SU-DHL-6 (cell line): ENCODE measurements at regions not wholly inside any gene's neighbourhood (a gene's known extent, or its start where the extent isn't known, plus 50 kb on each side); places are given as distances from the start of the nearest gene placed in this dataset.

ENCODE experiments used
- H2AFZ ChIP-seq: fragments of 200-600 bp; sonication (generic); 2 replicates; pipeline ENCODE4 v1.6.1; 2014; ENCODE audit warnings: low read depth, mild to moderate bottlenecking, moderate library complexity, mixed read lengths, antibody characterized with exemption, low read length; ENCODE audit not compliant: severe bottlenecking
- H3F3A ChIP-seq: fragments of 200-600 bp; shearing (Covaris generic); 2 replicates; pipeline ENCODE4 v1.6.0; 2016; ENCODE audit warnings: antibody characterized with exemption, mild to moderate bottlenecking; ENCODE audit not compliant: insufficient read depth
- H3K27ac ChIP-seq: fragments of 200-600 bp; sonication (generic); 2 replicates; pipeline ENCODE4 v1.5.1; 2016; ENCODE audit warnings: low read depth, mild to moderate bottlenecking, low read length, moderate library complexity, mixed read lengths
- H3K27me3 ChIP-seq: fragments of 200-600 bp; sonication (generic), shearing (Covaris generic); 2 replicates; pipeline ENCODE4 v1.6.0; 2014; ENCODE audit warnings: mild to moderate bottlenecking, low read length
- H3K36me3 ChIP-seq: fragments of 200-600 bp; sonication (generic); 2 replicates; pipeline ENCODE4 v1.6.1; 2014; ENCODE audit warnings: mild to moderate bottlenecking, low read length, mixed read lengths
- H3K4me2 ChIP-seq: fragments of 300-600, 200-600 bp; shearing (Covaris generic), sonication (generic); 2 replicates; pipeline ENCODE4 v1.6.0; 2014; ENCODE audit warnings: low read length, low read depth, mild to moderate bottlenecking; ENCODE audit not compliant: poor library complexity, severe bottlenecking
- H3K4me3 ChIP-seq: fragments of 200-600 bp; sonication (generic); 2 replicates; pipeline ENCODE4 v1.5.1; 2014; ENCODE audit warnings: antibody characterized with exemption, low read length, mild to moderate bottlenecking, mixed read lengths; ENCODE audit not compliant: insufficient read depth, poor library complexity, severe bottlenecking
- H3K79me2 ChIP-seq: fragments of 200-600 bp; sonication (generic); 2 replicates; pipeline ENCODE4 v1.6.1; 2014; ENCODE audit warnings: mild to moderate bottlenecking, low read length, moderate library complexity; ENCODE audit not compliant: insufficient read depth
- H3K9ac ChIP-seq: fragments of 200-600 bp; sonication (generic); 2 replicates; pipeline ENCODE4 v1.7.0; 2014; ENCODE audit warnings: mild to moderate bottlenecking, low read length
- H3K9me2 ChIP-seq: fragments of 200-600 bp; sonication (generic); replicated peaks from 2 replicates; pipeline ENCODE4 v1.6.1; 2014; ENCODE audit warnings: low read length; ENCODE audit not compliant: insufficient read depth
- H3K9me3 ChIP-seq: fragments of 200-600 bp; sonication (generic); 2 replicates; pipeline ENCODE4 v1.6.1; 2014; ENCODE audit warnings: low read length, mixed read lengths; ENCODE audit not compliant: insufficient read depth
- H4K20me1 ChIP-seq: fragments of 200-600 bp; sonication (generic); 2 replicates; pipeline ENCODE4 v1.6.1; 2014; ENCODE audit warnings: low read depth, mild to moderate bottlenecking, antibody characterized with exemption, low read length, moderate library complexity, mixed read lengths
- EZH2phosphoT487 ChIP-seq: fragments of 200-600 bp; sonication (generic), shearing (Covaris generic); conservative IDR thresholded peaks from 2 replicates; pipeline ENCODE4 v1.6.1; 2018; ENCODE audit warnings: mild to moderate bottlenecking, antibody characterized with exemption, low read length, moderate library complexity, mixed read lengths
- TF ChIP-seq, protein P1 (sequence below): fragments of 200-600 bp; sonication (generic); IDR thresholded peaks from one replicate; pipeline ENCODE4 v1.5.1; 2017; ENCODE audit warnings: antibody characterized with exemption, mild to moderate bottlenecking, low read length, moderate library complexity; ENCODE audit not compliant: insufficient read depth, poor library complexity, severe bottlenecking

DNA sequence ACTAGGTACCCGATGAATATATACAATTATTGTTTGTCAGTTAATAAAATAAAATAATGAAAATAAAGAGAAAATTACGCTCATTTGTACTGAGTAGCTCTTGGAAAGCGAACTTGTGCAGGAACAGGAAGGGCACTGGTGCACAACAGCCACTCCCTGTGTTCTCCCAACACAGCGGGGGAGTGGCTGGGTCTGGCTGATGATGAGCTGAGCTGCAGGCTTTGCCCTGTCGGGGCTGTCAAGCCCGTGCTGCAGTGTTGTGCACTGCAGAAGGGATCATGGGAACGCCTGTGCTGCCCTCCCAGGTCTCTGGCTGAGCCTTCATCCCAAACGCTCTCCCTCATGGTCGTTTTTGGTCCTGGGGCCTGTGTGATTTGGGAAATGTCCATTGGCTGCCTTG is 131.7 kb upstream of the MAP3K4 start:
- Histone ChIP-seq H2AFZ (no peak overlapping the region), H3K9ac (no peak overlapping the region)

DNA sequence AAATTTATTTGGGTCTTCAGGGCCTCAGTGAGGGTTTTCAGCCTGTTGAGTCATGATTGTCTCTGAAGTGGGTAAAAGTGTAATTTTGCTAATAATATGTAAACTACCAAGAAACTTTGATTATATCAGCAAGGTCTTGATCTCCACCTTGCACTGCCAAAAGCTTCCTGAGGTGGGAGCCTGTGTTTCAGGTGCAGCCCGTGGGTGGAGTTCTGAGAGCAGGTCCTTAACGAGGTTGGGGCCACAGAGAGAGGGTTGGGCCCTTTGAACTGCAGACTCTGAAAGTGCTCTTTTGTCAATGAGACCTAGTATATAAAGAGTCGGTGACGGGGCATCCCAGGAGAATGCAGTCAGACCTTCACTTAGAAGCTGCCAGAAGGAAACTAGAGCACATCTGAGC is 129.7 kb upstream of the MAP3K4 start:
- Histone ChIP-seq H3F3A (no peaks in the 10 kb centered on the region), H3K27ac (no peak overlapping the region), H3K36me3 (no peaks in the 10 kb centered on the region), H3K9me3 (no peaks in the 10 kb centered on the region), H3K27me3 (no peaks in the 10 kb centered on the region), H2AFZ (no peak overlapping the region), H3K4me3 (no peak overlapping the region), H3K9me2 (no peaks in the 10 kb centered on the region), H3K9ac (no peak overlapping the region), H3K79me2 (no peaks in the 10 kb centered on the region), H4K20me1 (no peaks in the 10 kb centered on the region), H3K4me2 (no peak overlapping the region)
- TF ChIP-seq, protein P1, sequence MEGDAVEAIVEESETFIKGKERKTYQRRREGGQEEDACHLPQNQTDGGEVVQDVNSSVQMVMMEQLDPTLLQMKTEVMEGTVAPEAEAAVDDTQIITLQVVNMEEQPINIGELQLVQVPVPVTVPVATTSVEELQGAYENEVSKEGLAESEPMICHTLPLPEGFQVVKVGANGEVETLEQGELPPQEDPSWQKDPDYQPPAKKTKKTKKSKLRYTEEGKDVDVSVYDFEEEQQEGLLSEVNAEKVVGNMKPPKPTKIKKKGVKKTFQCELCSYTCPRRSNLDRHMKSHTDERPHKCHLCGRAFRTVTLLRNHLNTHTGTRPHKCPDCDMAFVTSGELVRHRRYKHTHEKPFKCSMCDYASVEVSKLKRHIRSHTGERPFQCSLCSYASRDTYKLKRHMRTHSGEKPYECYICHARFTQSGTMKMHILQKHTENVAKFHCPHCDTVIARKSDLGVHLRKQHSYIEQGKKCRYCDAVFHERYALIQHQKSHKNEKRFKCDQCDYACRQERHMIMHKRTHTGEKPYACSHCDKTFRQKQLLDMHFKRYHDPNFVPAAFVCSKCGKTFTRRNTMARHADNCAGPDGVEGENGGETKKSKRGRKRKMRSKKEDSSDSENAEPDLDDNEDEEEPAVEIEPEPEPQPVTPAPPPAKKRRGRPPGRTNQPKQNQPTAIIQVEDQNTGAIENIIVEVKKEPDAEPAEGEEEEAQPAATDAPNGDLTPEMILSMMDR = no peak
- no peak for TF ChIP-seq EZH2phosphoT487

More for the DNA sequence above, 131.7 kb upstream of the MAP3K4 start:
- Histone ChIP-seq H3K4me2 (no peak overlapping the region), H3K27me3 (no peaks in the 10 kb centered on the region), H3K27ac (no peak overlapping the region), H3K9me2 (no peaks in the 10 kb centered on the region), H3K9me3 (no peaks in the 10 kb centered on the region), H3K36me3 (no peaks in the 10 kb centered on the region), H4K20me1 (no peaks in the 10 kb centered on the region), H3K4me3 (no peak overlapping the region), H3K79me2 (no peaks in the 10 kb centered on the region), H3F3A (no peaks in the 10 kb centered on the region)
- TF ChIP-seq, protein P1 = no peak
- TF ChIP-seq EZH2phosphoT487 = no peak

- H4K20me1 ChIP-seq = no peaks in the 10 kb centered on the region
- no peak overlapping the region for H3K9ac ChIP-seq
- no peak overlapping the region for H3K4me2 ChIP-seq
- H3K9me2 ChIP-seq = no peaks in the 10 kb centered on the region
- no peaks in the 10 kb centered on the region for H3K9me3 ChIP-seq
- no peaks in the 10 kb centered on the region for H3K79me2 ChIP-seq
- no peaks in the 10 kb centered on the region for H3F3A ChIP-seq
- H3K27me3 ChIP-seq = no peaks in the 10 kb centered on the region
- no peak overlapping the region for H2AFZ ChIP-seq
- no peak overlapping the region for H3K27ac ChIP-seq
- H3K4me3 ChIP-seq = no peak overlapping the region
- TF ChIP-seq, protein P1 = no peak
- no peak for TF ChIP-seq EZH2phosphoT487
- no peaks in the 10 kb centered on the region for H3K36me3 ChIP-seq
These were observed 127.8 kb upstream of the MAP3K4 start for GRCh38 chr6:160863782-160864181.
